Effector memory CD8-positive, alpha-beta T cell (primary cell): ENCODE measurements at regions not wholly inside any gene's neighbourhood (a gene's known extent, or its start where the extent isn't known, plus 50 kb on each side); places are given as distances from the start of the nearest gene placed in this dataset.
"Not testable (repeated sequence)": the region's sequence is repeated elsewhere in the genome, so short reads cannot be mapped to it uniquely, and the experiment has no call there.

Source experiments
- ATAC-seq: fragments of 150-1000 bp; cut with Tn5 transposase; replicated peaks from 2 replicates; pipeline ENCODE4 v1.10.0; 2021; ENCODE audit warnings: mild to moderate bottlenecking, moderate library complexity
- DNase-seq, 3 experiments: peaks; one replicate each; pipeline ENCODE4 v3.0.0; 2021
- H3K27ac Mint-ChIP-seq, 2 donors: one replicate each; pipeline ENCODE4 v1.8.0; 2022; ENCODE audit warnings: mild to moderate bottlenecking in 2 of 2, mixed read lengths in 2 of 2, moderate library complexity in 2 of 2
- H3K27me3 Mint-ChIP-seq, 2 donors: one replicate each; pipeline ENCODE4 v1.8.0; 2022; ENCODE audit warnings: mixed read lengths in 2 of 2
- H3K36me3 Mint-ChIP-seq: one replicate; pipeline ENCODE4 v1.8.0; 2022; ENCODE audit warnings: mild to moderate bottlenecking, moderate library complexity, mixed read lengths; ENCODE audit not compliant: insufficient read depth
- H3K4me1 Mint-ChIP-seq, 2 donors: one replicate each; pipeline ENCODE4 v1.8.0; 2022; ENCODE audit warnings: low read depth in 2 of 2, mixed read lengths in 2 of 2
- H3K4me3 Mint-ChIP-seq, 2 donors: one replicate each; pipeline ENCODE4 v1.8.0; 2022; ENCODE audit warnings: mild to moderate bottlenecking in 2 of 2, mixed read lengths in 2 of 2, moderate library complexity in 2 of 2
- H3K9me3 Mint-ChIP-seq, 2 donors: one replicate each; pipeline ENCODE4 v1.8.0; 2022; ENCODE audit warnings: mixed read lengths in 2 of 2

- H3K27me3 Mint-ChIP-seq: not testable (repeated sequence)
Observed at GRCh38 chr7:121712961-121713360, 160.0 kb upstream of the PTPRZ1 start.

DNA sequence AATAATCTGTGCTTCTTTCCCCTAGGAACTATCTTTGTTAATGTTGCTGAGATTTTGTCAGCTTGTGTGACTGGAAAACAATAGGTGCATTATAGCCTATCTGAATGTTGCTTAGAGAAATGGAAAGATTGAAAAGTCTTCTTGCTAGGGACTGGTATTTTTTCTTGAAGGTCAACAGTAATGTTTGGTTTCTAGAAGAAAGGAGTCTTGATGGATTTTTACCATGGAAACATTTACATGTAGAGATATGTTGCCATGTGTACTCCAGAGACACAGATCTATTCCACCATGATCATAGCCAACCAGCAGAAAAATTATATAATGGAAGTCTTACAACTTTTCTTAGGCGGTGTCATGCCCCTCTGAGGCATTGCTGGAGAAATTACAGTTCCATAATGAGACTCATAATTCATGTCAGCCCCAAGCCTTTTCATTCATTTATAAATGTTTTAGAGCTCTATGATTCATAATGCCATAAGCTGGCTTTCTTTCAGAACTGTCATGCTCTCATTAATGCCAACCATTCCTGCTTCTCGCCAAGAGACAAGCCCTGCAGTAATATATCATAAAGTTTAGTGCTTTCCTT, 175.1 kb upstream of the PTPRZ1 start:
- Mint-ChIP-seq H3K27me3 (no peaks in the 10 kb centered on the region), H3K9me3 (peaks cover 1 to 3% of the 10 kb centered on the region in 2 donors), H3K4me3 (no peak overlapping the region), H3K4me1 (no peaks in the 10 kb centered on the region), H3K27ac (no peak overlapping the region), H3K36me3 (no peaks in the 10 kb centered on the region)
- no peak for ATAC-seq
- no peak for DNase-seq

More at GRCh38 chr7:121712961-121713360, 160.0 kb upstream of the PTPRZ1 start:
- not testable (repeated sequence) for DNase-seq, H3K36me3 Mint-ChIP-seq, H3K9me3 Mint-ChIP-seq, ATAC-seq, H3K4me3 Mint-ChIP-seq, H3K4me1 Mint-ChIP-seq, H3K27ac Mint-ChIP-seq

DNA sequence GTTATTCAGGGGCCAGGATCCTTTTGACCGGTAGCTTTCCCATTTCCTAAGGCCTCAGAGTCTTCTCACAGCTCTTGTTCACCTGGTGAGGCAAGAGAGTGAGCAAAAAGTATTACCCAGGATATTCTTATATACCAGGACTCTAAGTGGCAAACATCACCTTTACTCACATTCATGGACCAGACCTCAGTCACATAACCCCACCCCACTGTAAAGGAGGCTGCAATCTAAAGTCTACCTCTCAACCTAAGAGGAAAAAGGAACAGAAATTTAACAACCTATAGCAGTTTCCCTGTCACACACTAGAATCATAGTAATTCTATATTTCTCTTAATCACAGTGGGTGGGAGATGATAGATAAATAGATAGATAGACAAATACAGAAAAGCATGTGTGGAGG, 176.0 kb upstream of the PTPRZ1 start:
- Mint-ChIP-seq H3K27ac (no peak overlapping the region), H3K4me1 (no peaks in the 10 kb centered on the region), H3K9me3 (peaks cover 0 to 1% of the 10 kb centered on the region in 2 donors), H3K27me3 (no peaks in the 10 kb centered on the region), H3K36me3 (no peaks in the 10 kb centered on the region), H3K4me3 (no peak overlapping the region)
- DNase-seq: no peak
- ATAC-seq: no peak

DNA sequence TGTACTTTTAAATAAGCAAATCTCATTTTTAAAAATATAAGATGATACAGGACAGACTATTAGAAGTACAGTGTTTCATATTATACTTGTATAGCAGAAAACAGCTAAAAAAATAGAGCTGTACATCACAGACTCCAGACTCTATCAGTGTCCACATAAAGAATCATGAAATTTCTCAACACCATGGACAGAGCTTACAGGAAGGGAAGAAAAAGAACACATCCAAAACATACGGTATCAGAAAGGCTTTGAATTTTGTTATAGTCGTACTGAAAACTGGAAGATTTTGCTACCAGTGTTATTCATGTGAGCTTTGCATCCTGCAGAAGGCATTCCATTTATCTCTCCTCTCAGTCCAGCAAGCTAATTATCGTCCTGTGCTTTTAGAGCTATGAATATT, 183.2 kb upstream of the PTPRZ1 start:
- Mint-ChIP-seq H3K27ac (no peak overlapping the region), H3K9me3 (peaks cover 0 to 3% of the 10 kb centered on the region in 2 donors), H3K4me3 (no peak overlapping the region), H3K36me3 (no peaks in the 10 kb centered on the region), H3K4me1 (no peaks in the 10 kb centered on the region), H3K27me3 (no peaks in the 10 kb centered on the region)
- no peak for DNase-seq
- ATAC-seq: no peak

- DNase-seq (no peak), ATAC-seq (no peak)
- no peaks in the 10 kb centered on the region for H3K4me1 Mint-ChIP-seq
- peaks cover 0 to 2% of the 10 kb centered on the region in 2 donors for H3K9me3 Mint-ChIP-seq
- H3K4me3 Mint-ChIP-seq: no peak overlapping the region
- H3K27ac Mint-ChIP-seq: no peak overlapping the region
- H3K27me3 Mint-ChIP-seq: peaks cover 0 to 3% of the 10 kb centered on the region in 2 donors
- no peaks in the 10 kb centered on the region for H3K36me3 Mint-ChIP-seq
Observed at GRCh38 chr7:121681700-121682099, 191.3 kb upstream of the PTPRZ1 start.

DNA sequence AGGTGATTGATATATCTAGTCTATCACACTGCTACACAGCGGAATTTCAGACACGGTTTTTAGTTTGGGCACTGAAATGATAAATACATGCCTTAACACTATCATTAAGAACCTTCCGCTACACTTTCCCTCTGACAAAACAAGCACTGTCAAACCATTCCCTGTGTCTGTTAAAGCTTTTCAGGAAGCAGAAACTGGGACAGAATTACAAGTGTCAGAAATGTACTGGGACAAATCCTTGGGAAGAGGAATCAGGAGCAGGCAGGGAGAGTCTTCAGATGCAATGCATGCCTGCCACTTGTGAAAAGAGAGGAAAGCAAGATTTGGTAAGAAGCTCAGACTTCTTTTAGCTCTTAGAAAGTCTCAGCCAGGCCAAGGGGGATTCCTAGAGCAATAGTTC, 196.8 kb upstream of the PTPRZ1 start:
- H3K4me3 Mint-ChIP-seq: no peak overlapping the region
- H3K27me3 Mint-ChIP-seq: peaks cover 0 to 6% of the 10 kb centered on the region in 2 donors
- peaks cover 0 to 5% of the 10 kb centered on the region in 2 donors for H3K9me3 Mint-ChIP-seq
- no peaks in the 10 kb centered on the region for H3K4me1 Mint-ChIP-seq
- H3K27ac Mint-ChIP-seq: no peak overlapping the region
- no peaks in the 10 kb centered on the region for H3K36me3 Mint-ChIP-seq
- DNase-seq: no peak
- no peak for ATAC-seq

DNA sequence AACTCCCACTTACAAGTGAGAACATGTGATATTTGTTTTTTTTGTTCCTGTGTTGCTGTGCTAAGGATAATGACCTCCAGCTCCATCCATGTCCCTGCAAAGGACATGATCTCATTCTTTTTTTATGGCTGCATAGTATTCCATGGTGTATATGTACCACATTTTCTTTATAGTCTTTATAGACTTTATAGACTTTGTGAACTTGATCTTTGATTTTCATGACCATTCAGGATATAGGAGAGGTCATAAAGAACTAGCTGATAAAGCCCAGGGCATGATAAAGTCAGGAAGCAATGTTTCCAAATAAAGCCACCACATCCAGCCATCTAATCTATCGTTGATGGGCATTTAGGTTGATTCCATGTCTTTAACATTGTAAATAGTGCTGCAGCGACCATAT, 198.5 kb upstream of the PTPRZ1 start:
- ATAC-seq, H3K27ac Mint-ChIP-seq, DNase-seq, H3K4me3 Mint-ChIP-seq, H3K4me1 Mint-ChIP-seq, H3K9me3 Mint-ChIP-seq, H3K36me3 Mint-ChIP-seq, H3K27me3 Mint-ChIP-seq: not testable (repeated sequence)

GRCh38 chr7:121669144-121669543, 203.8 kb upstream of the PTPRZ1 start:
- ATAC-seq (no peak), DNase-seq (no peak)
- no peaks in the 10 kb centered on the region for H3K36me3 Mint-ChIP-seq
- no peak overlapping the region for H3K4me3 Mint-ChIP-seq
- H3K27me3 Mint-ChIP-seq: no peaks in the 10 kb centered on the region
- H3K9me3 Mint-ChIP-seq: peaks cover 0 to 4% of the 10 kb centered on the region in 2 donors
- H3K4me1 Mint-ChIP-seq: no peaks in the 10 kb centered on the region
- H3K27ac Mint-ChIP-seq: no peak overlapping the region

DNA sequence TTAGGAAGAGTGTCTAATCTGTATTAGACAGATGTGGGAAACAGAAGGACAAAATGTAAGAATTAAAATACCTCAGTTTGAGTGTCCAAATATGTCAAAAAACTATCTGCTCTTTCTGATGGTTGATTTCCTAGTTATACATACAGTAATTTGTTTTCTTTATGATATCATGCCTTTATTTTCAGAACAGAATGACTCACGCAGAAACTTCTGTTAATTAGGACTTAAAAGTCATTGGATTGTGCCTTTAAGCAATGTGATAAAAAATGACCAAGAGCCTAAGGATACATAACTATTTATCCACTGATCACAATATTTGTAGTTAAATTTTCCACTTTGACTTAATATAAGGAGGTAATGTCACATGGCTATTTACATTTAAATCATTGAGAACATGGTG, 206.7 kb upstream of the PTPRZ1 start:
- H3K4me3 Mint-ChIP-seq: no peak overlapping the region
- DNase-seq (no peak), ATAC-seq (no peak)
- H3K4me1 Mint-ChIP-seq: no peaks in the 10 kb centered on the region
- H3K9me3 Mint-ChIP-seq: peaks cover 0 to 4% of the 10 kb centered on the region in 2 donors
- H3K27me3 Mint-ChIP-seq: no peaks in the 10 kb centered on the region
- no peak overlapping the region for H3K27ac Mint-ChIP-seq
- H3K36me3 Mint-ChIP-seq: no peaks in the 10 kb centered on the region

DNA sequence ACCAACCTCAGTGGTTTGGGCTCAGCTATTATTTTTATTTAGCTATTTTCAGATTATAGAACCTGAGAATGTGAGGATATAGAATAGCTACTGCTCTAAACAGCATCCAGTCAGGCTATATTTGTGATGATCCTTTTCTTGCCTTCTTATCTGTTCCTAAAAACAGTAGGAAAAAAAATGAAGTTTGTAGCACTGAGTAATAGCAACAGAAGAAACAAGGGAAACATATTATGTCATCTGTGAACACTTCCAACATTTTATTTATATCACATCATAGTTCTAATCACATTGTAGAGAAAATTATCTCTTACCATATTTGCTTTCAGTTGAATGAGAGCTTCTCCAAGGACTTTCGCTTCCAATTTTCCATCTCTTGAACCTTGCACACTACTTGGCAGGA, 229.6 kb upstream of the PTPRZ1 start:
- DNase-seq (no peak), ATAC-seq (no peak)
- Mint-ChIP-seq H3K27me3 (no peaks in the 10 kb centered on the region), H3K4me1 (no peaks in the 10 kb centered on the region), H3K4me3 (no peak overlapping the region), H3K27ac (no peak overlapping the region), H3K9me3 (peaks cover 0 to 1% of the 10 kb centered on the region in 2 donors), H3K36me3 (no peaks in the 10 kb centered on the region)

- DNase-seq (no peak), ATAC-seq (no peak)
- no peak overlapping the region for H3K27ac Mint-ChIP-seq
- no peaks in the 10 kb centered on the region for H3K27me3 Mint-ChIP-seq
- no peaks in the 10 kb centered on the region for H3K4me1 Mint-ChIP-seq
- no peaks in the 10 kb centered on the region for H3K36me3 Mint-ChIP-seq
- no peak overlapping the region for H3K4me3 Mint-ChIP-seq
- peaks cover 0 to 1% of the 10 kb centered on the region in 2 donors for H3K9me3 Mint-ChIP-seq
Observed at GRCh38 chr7:121639705-121640104, 233.3 kb upstream of the PTPRZ1 start.

GRCh38 chr7:121638286-121638685, 234.7 kb upstream of the PTPRZ1 start:
- ATAC-seq: no peak
- Mint-ChIP-seq H3K27ac (no peak overlapping the region), H3K9me3 (no peaks in the 10 kb centered on the region), H3K4me1 (no peaks in the 10 kb centered on the region), H3K36me3 (no peaks in the 10 kb centered on the region), H3K4me3 (no peak overlapping the region), H3K27me3 (no peaks in the 10 kb centered on the region)
- no peak for DNase-seq

GRCh38 chr7:121634356-121634755, 238.2 kb upstream of the FAM3C start:
- H3K4me1 Mint-ChIP-seq: no peaks in the 10 kb centered on the region
- H3K4me3 Mint-ChIP-seq: no peak overlapping the region
- H3K27ac Mint-ChIP-seq: no peak overlapping the region
- ATAC-seq (no peak), DNase-seq (no peak)
- H3K9me3 Mint-ChIP-seq: no peaks in the 10 kb centered on the region
- no peaks in the 10 kb centered on the region for H3K27me3 Mint-ChIP-seq
- H3K36me3 Mint-ChIP-seq: no peaks in the 10 kb centered on the region

GRCh38 chr7:121633186-121633585, 237.1 kb upstream of the FAM3C start:
- ATAC-seq: no peak
- no peak overlapping the region for H3K4me3 Mint-ChIP-seq
- no peak overlapping the region for H3K27ac Mint-ChIP-seq
- no peaks in the 10 kb centered on the region for H3K36me3 Mint-ChIP-seq
- H3K4me1 Mint-ChIP-seq: no peaks in the 10 kb centered on the region
- no peak for DNase-seq
- no peaks in the 10 kb centered on the region for H3K9me3 Mint-ChIP-seq
- H3K27me3 Mint-ChIP-seq: no peaks in the 10 kb centered on the region

DNA sequence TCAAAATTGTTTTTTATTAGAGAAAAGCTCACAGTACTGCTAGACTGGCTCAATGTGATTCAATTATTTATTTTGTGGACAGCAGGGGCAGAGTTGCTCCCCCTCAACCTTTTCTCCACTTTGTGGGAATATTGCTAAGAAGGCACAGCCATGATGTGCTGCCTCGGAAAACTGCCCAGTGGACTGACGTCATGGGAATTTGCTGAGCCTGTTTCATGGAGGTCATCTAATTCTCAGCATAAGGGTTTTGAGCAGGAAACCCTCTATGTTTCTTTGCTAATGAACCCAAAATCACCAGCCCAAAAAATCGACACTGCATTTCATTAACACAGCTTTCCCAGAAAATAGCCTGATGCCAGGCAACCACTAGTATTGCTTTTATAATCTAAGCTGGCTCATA, 228.8 kb upstream of the FAM3C start:
- DNase-seq (no peak), ATAC-seq (no peak)
- H3K27me3 Mint-ChIP-seq: no peaks in the 10 kb centered on the region
- no peak overlapping the region for H3K27ac Mint-ChIP-seq
- no peaks in the 10 kb centered on the region for H3K9me3 Mint-ChIP-seq
- no peak overlapping the region for H3K4me3 Mint-ChIP-seq
- H3K36me3 Mint-ChIP-seq: no peaks in the 10 kb centered on the region
- H3K4me1 Mint-ChIP-seq: no peaks in the 10 kb centered on the region
